Suprapubic skin (tissue), 4 donors: ENCODE measurements at regions not wholly inside any gene's neighbourhood (a gene's known extent, or its start where the extent isn't known, plus 50 kb on each side); places are given as distances from the start of the nearest gene placed in this dataset.

Experiments
- DNase-seq, 2 donors: peaks; one replicate each; pipeline ENCODE4 v3.0.0-alpha.2; 2019; ENCODE audit warnings: low spot score in 2 of 2
- H3K27ac ChIP-seq: fragments of 200-600 bp; sonication (generic); one replicate; pipeline ENCODE4 v1.5.1; 2019
- H3K27me3 ChIP-seq: fragments of 200-600 bp; sonication (generic); one replicate; pipeline ENCODE4 v1.5.1; 2019
- H3K36me3 ChIP-seq: fragments of 200-600 bp; sonication (generic); one replicate; pipeline ENCODE4 v1.5.1; 2019
- H3K4me1 ChIP-seq: fragments of 200-600 bp; sonication (generic); one replicate; pipeline ENCODE4 v1.5.1; 2019
- H3K4me3 ChIP-seq: fragments of 200-600 bp; sonication (generic); one replicate; pipeline ENCODE4 v1.5.1; 2019; ENCODE audit warnings: mild to moderate bottlenecking
- H3K9me3 ChIP-seq: fragments of 200-600 bp; sonication (generic); one replicate; pipeline ENCODE4 v1.5.1; 2019
- EP300 ChIP-seq: sonication (generic); formaldehyde crosslinking; IDR thresholded peaks from one replicate; pipeline ENCODE4 v1.6.1; 2017; ENCODE audit warnings: antibody characterized with exemption
- POLR2A ChIP-seq, 2 donors: fragments of 450-650 bp; IDR thresholded peaks; one replicate each; pipeline ENCODE4 v1.6.1; 2017; ENCODE audit warnings: antibody characterized with exemption in 2 of 2, mild to moderate bottlenecking in 2 of 2, moderate library complexity in 2 of 2
- POLR2AphosphoS5 ChIP-seq, 3 donors: sonication (generic); formaldehyde crosslinking; IDR thresholded peaks; one replicate each; pipeline ENCODE4 v1.6.1; 2017; ENCODE audit warnings: antibody characterized with exemption in 3 of 3
- WGBS: methylation state at CpG from one replicate; pipeline ENCODE4 v1.1.5; 2018; 5-methylcytosine and 5-hydroxymethylcytosine counted together
- TF ChIP-seq, protein P1 (sequence below), 2 donors: fragments of 200-600 bp in 1 of 2; fragments of 450-650 bp in 1 of 2; sonication (generic) in 1 of 2; IDR thresholded peaks; one replicate each; pipeline ENCODE4 v1.5.1; 2016 to 2019; ENCODE audit warnings: antibody characterized with exemption in 2 of 2, mild to moderate bottlenecking in 1 of 2, moderate library complexity in 1 of 2

DNA sequence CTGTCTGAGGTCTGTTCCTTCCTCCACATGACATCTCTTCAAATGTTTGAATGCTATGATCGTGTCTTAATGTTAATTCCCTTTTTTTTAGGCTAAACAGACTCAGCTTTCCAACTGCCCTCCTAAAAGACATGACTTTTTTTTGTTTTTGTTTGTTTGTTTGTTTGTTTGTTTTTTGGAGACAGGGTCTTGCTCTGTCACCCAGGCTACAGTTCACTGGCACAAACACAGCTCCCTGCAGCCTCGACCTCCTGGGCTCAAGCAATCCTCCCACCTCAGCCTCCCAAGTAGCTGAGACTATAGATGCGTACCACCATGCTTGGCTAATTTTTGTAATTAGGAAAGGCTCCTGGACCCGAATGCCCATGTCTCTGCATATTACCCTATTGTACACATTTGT is 176.5 kb downstream of the ABCA8 start:
- H3K4me1 ChIP-seq = peaks cover 44% of the 10 kb centered on the region

DNA sequence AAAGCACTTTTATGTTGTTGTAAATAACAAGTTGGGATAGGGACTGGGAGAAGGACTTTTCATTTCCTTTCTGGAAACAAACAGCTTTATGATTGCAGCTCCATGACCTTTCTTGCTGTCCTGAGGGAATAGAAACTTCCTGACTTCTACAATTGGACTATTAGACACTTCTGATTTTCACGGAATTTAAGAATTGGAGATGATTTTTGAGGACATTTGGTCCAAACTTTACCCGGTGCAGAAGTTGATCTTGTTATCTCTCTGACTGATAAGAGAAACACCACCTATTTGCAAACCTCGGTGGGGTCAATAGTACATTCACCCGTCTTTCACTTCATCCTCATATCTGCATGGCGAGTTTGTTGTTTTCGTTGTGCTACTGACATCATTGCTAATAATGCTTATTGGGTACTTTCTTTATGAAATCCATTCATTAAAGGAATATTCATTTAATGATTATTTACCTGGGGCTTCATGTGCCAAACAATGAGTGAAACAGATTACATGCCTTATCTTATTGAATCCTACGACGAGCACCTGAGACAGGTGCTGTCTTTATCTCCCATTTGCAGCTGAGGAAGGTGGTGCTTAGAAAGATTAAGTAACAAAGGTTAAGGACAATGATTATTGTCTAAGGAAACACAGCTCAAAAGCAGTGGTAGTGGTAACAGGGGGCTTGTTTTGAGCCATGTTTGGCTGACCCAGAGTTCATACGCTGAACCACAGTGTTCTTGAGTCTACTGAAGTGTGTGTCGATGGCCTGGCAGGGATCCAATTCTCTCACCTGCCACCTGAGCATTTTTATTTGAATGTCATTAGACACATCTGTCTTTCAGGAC is 176.9 kb upstream of the FAM20A start:
- peaks cover 38% of the 10 kb centered on the region for H3K4me1 ChIP-seq
- H3K4me3 ChIP-seq = no peak overlapping the region
- TF ChIP-seq POLR2A (IDR thresholded peaks at IDR 0.05) (no peak), POLR2AphosphoS5 (IDR thresholded peaks at IDR 0.05) (no peak), EP300 (no peak)
- TF ChIP-seq, protein P1, sequence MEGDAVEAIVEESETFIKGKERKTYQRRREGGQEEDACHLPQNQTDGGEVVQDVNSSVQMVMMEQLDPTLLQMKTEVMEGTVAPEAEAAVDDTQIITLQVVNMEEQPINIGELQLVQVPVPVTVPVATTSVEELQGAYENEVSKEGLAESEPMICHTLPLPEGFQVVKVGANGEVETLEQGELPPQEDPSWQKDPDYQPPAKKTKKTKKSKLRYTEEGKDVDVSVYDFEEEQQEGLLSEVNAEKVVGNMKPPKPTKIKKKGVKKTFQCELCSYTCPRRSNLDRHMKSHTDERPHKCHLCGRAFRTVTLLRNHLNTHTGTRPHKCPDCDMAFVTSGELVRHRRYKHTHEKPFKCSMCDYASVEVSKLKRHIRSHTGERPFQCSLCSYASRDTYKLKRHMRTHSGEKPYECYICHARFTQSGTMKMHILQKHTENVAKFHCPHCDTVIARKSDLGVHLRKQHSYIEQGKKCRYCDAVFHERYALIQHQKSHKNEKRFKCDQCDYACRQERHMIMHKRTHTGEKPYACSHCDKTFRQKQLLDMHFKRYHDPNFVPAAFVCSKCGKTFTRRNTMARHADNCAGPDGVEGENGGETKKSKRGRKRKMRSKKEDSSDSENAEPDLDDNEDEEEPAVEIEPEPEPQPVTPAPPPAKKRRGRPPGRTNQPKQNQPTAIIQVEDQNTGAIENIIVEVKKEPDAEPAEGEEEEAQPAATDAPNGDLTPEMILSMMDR (IDR thresholded peaks at IDR 0.05) = no peak
- H3K9me3 ChIP-seq = no peaks in the 10 kb centered on the region
- no peaks in the 10 kb centered on the region for H3K27me3 ChIP-seq
- no peak for DNase-seq
- 53% methylated on average over 10 of the region's 10 CpGs for WGBS
- no peaks in the 10 kb centered on the region for H3K36me3 ChIP-seq
- peak overlapping the region; percentile 42 for H3K27ac ChIP-seq

More for the DNA sequence above, 176.5 kb downstream of the ABCA8 start:
- H3K36me3 ChIP-seq = no peaks in the 10 kb centered on the region
- no peak overlapping the region for H3K4me3 ChIP-seq
- DNase-seq = no peak
- WGBS = 81% methylated on average over 4 of the region's 4 CpGs
- peak overlapping the region; percentile 42 for H3K27ac ChIP-seq
- H3K9me3 ChIP-seq = no peaks in the 10 kb centered on the region
- H3K27me3 ChIP-seq = no peaks in the 10 kb centered on the region
- TF ChIP-seq EP300 (no peak), POLR2A (IDR thresholded peaks at IDR 0.05) (no peak), POLR2AphosphoS5 (IDR thresholded peaks at IDR 0.05) (no peak)
- TF ChIP-seq, protein P1 (IDR thresholded peaks at IDR 0.05) = no peak

DNA sequence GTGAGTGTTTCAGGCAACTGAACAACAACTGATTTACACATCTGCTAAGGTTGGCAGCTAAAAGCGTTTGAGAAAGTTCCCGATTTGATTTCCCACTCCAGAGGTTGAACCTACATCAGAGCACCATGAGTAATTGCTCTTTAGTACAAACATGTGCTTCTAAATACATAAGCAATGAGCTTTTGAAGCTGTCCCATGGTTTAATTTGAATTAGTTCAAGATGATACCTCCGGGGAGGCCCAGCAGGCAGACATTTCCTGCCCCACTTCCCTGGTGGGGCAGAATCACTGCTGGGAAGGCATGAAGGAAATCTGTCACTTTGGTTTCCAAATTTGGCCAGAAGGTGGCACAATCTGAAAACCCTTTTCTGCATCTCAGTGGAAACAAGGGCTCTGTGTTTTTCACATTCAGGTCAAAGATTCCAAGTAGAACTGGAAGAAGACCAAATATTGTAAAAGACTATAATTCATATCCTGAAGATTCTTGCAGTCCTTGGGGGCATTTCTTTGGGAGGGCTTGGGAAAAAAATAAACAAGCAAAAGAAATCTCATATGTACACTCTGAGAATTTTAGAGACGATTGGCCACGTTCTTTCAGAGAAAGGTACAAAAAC is 176.2 kb upstream of the FAM20A start:
- no peaks in the 10 kb centered on the region for H3K36me3 ChIP-seq
- no peak overlapping the region for H3K4me3 ChIP-seq
- no peak for TF ChIP-seq EP300
- TF ChIP-seq, protein P1 (IDR thresholded peaks at IDR 0.05) = peak; percentile 60 to 69
- peak in 2 of 3 donors; percentile 10 to 93 for TF ChIP-seq POLR2AphosphoS5 (IDR thresholded peaks at IDR 0.05)
- WGBS = 22% methylated on average over 5 of the region's 5 CpGs
- peak in 1 of 2 donors; percentile 78 for DNase-seq
- H3K27ac ChIP-seq = peak overlapping the region; percentile 72
- H3K9me3 ChIP-seq = no peaks in the 10 kb centered on the region
- H3K27me3 ChIP-seq = no peaks in the 10 kb centered on the region
- H3K4me1 ChIP-seq = peaks cover 38% of the 10 kb centered on the region

- H3K9me3 ChIP-seq = no peaks in the 10 kb centered on the region
- no peak overlapping the region for H3K4me3 ChIP-seq
- TF ChIP-seq, protein P1 (IDR thresholded peaks at IDR 0.05) = no peak
- TF ChIP-seq EP300 (no peak), POLR2A (IDR thresholded peaks at IDR 0.05) (no peak), POLR2AphosphoS5 (IDR thresholded peaks at IDR 0.05) (no peak)
- H3K36me3 ChIP-seq = no peaks in the 10 kb centered on the region
- peaks cover 41% of the 10 kb centered on the region for H3K4me1 ChIP-seq
- H3K27me3 ChIP-seq = no peaks in the 10 kb centered on the region
- WGBS = 85% methylated on average over 3 of the region's 3 CpGs
- peak overlapping the region; percentile 72 for H3K27ac ChIP-seq
- DNase-seq = peak in 1 of 2 donors; percentile 69
Measured at GRCh38 chr17:68776451-68776850, 175.3 kb upstream of the FAM20A start.

GRCh38 chr17:68775969-68776368 is 174.8 kb upstream of the FAM20A start:
- H3K4me1 ChIP-seq = peaks cover 41% of the 10 kb centered on the region
- H3K27ac ChIP-seq = peak overlapping the region; percentile 72
- WGBS = 93% methylated on average over 2 of the region's 2 CpGs
- no peak for DNase-seq
- no peaks in the 10 kb centered on the region for H3K36me3 ChIP-seq
- no peaks in the 10 kb centered on the region for H3K27me3 ChIP-seq
- no peak overlapping the region for H3K4me3 ChIP-seq
- no peak for TF ChIP-seq EP300
- TF ChIP-seq, protein P1 (IDR thresholded peaks at IDR 0.05) = no peak
- no peak for TF ChIP-seq POLR2A (IDR thresholded peaks at IDR 0.05)
- no peak for TF ChIP-seq POLR2AphosphoS5 (IDR thresholded peaks at IDR 0.05)
- H3K9me3 ChIP-seq = no peaks in the 10 kb centered on the region
